H1 (cell line): ENCODE measurements at regions not wholly inside any gene's neighbourhood (a gene's known extent, or its start where the extent isn't known, plus 50 kb on each side); places are given as distances from the start of the nearest gene placed in this dataset.

Experiments
- CTCF ChIA-PET: fragments of 300-600 bp; sonication (Branson Sonifier 250); formaldehyde crosslinking; loops from one replicate; lab custom pipeline; 2021; ENCODE audit not compliant: partially characterized antibody; lab: Charles Lee
- POLR2A ChIA-PET: fragments of 300-600 bp; sonication (Branson Sonifier 250); formaldehyde crosslinking; loops from one replicate; lab custom pipeline; 2021; ENCODE audit warnings: inconsistent platforms; ENCODE audit not compliant: partially characterized antibody; lab: Charles Lee
- DNase-seq, 2 experiments: peaks; one replicate each; pipeline versions ENCODE4 v3.0.0 to v3.0.0-alpha.2; 2010 to 2022; ENCODE audit warnings: low spot score in 2 of 2, low read depth in 1 of 2, mixed read lengths in 1 of 2
- FAIRE-seq: peaks from 2 replicates; lab custom pipeline; 2011; peaks lifted over from hg19 to GRCh38; lab: Jason Lieb, UNC
- H2AFZ ChIP-seq: 2 replicates; pipeline ENCODE4 v1.8.1; 2012; ENCODE audit warnings: low read length, inconsistent platforms
- H2AK5ac ChIP-seq: 2 replicates; pipeline ENCODE4 v1.6.1; 2013; ENCODE audit warnings: low read depth, low read length
- H2BK120ac ChIP-seq: replicated peaks from 2 replicates; pipeline ENCODE3; 2013; ENCODE audit warnings: low read depth, low read length, inconsistent platforms
- H2BK12ac ChIP-seq: 2 replicates; pipeline ENCODE4 v1.6.1; 2013; ENCODE audit warnings: low read depth, low read length
- H2BK15ac ChIP-seq: 2 replicates; pipeline ENCODE4 v1.6.1; 2013; ENCODE audit warnings: low read length
- H2BK20ac ChIP-seq: 2 replicates; pipeline ENCODE4 v1.6.1; 2013; ENCODE audit warnings: low read length
- H2BK5ac ChIP-seq: 2 replicates; pipeline ENCODE4 v1.6.1; 2013; ENCODE audit warnings: low read depth, low read length
- H3K14ac ChIP-seq: 2 replicates; pipeline ENCODE4 v1.6.1; 2013; ENCODE audit warnings: inconsistent platforms; ENCODE audit not compliant: insufficient read length
- H3K18ac ChIP-seq: 2 replicates; pipeline ENCODE4 v1.6.1; 2013; ENCODE audit warnings: low read length; ENCODE audit errors: extremely low read depth
- H3K23ac ChIP-seq: 2 replicates; pipeline ENCODE4 v1.6.1; 2013; ENCODE audit warnings: inconsistent platforms; ENCODE audit not compliant: insufficient read length
- H3K23me2 ChIP-seq: 2 replicates; pipeline ENCODE4 v1.6.1; 2013; ENCODE audit warnings: low read depth, low read length
- H3K27ac ChIP-seq: 2 replicates; pipeline ENCODE4 v1.6.1; 2011; ENCODE audit warnings: low read depth, low read length, inconsistent platforms
- H3K27me3 ChIP-seq, 4 experiments: replicated peaks in 1 of 4; 1 replicate in 1 of 4; 2 replicates in 3 of 4; pipeline versions ENCODE4 v1.6.1 to v1.8.1; 2011 to 2013; ENCODE audit warnings: low read length in 3 of 4, mild to moderate bottlenecking in 3 of 4, inconsistent platforms in 2 of 4, mixed read lengths in 2 of 4, moderate library complexity in 1 of 4; ENCODE audit not compliant: control insufficient read depth in 3 of 4, insufficient read depth in 3 of 4; ENCODE audit errors: extremely low read depth in 1 of 4
- H3K36me3 ChIP-seq, 4 experiments: 2 replicates each; pipeline versions ENCODE4 v1.6.1 to v1.8.1; 2011 to 2013; ENCODE audit warnings: mild to moderate bottlenecking in 4 of 4, low read length in 3 of 4, moderate library complexity in 2 of 4, control low read depth in 1 of 4, inconsistent platforms in 1 of 4; ENCODE audit not compliant: insufficient read depth in 4 of 4, control insufficient read depth in 2 of 4
- H3K4ac ChIP-seq: replicated peaks from 2 replicates; pipeline ENCODE3; 2013; ENCODE audit warnings: low read length, low read depth, mixed read lengths, inconsistent platforms; ENCODE audit not compliant: insufficient read length
- H3K4me1 ChIP-seq, 4 experiments: replicated peaks in 1 of 4; 1 replicate in 1 of 4; 2 replicates in 3 of 4; pipeline versions ENCODE4 v1.6.1 to v1.8.1; 2011 to 2013; ENCODE audit warnings: low read length in 3 of 4, inconsistent platforms in 2 of 4, mixed read lengths in 1 of 4; ENCODE audit not compliant: insufficient read depth in 4 of 4, control insufficient read depth in 3 of 4
- H3K4me2 ChIP-seq, 2 experiments: 2 replicates each; pipeline versions ENCODE4 v1.6.1 to v1.8.1; 2011 to 2013; ENCODE audit warnings: low read depth in 2 of 2, low read length in 2 of 2, control low read depth in 1 of 2, inconsistent platforms in 1 of 2, mild to moderate bottlenecking in 1 of 2; ENCODE audit not compliant: insufficient read depth in 1 of 2
- H3K4me3 ChIP-seq, 4 experiments: fragments of 200-600, 300-600 bp in 1 of 4; sonication (generic), shearing (Covaris generic), sonication (Bioruptor Twin) in 1 of 4; 2 replicates each; pipeline versions ENCODE4 v1.5.1 to v1.8.1; 2011 to 2016; ENCODE audit warnings: low read length in 4 of 4, low read depth in 3 of 4, control low read depth in 2 of 4, inconsistent platforms in 2 of 4, mild to moderate bottlenecking in 2 of 4, mixed read lengths in 1 of 4, moderate library complexity in 1 of 4; ENCODE audit not compliant: insufficient read depth in 2 of 4; ENCODE audit errors: extremely low read depth in 1 of 4
- H3K56ac ChIP-seq: replicated peaks from 2 replicates; pipeline ENCODE3; 2013; ENCODE audit warnings: low read depth, mild to moderate bottlenecking, mixed read lengths, low read length, inconsistent platforms; ENCODE audit not compliant: insufficient read length
- H3K79me1 ChIP-seq: 2 replicates; pipeline ENCODE4 v1.6.1; 2013; ENCODE audit warnings: low read depth, low read length, control low read depth
- H3K79me2 ChIP-seq, 2 experiments: 2 replicates each; pipeline versions ENCODE4 v1.6.1 to v1.8.1; 2012 to 2013; ENCODE audit warnings: low read length in 2 of 2, mild to moderate bottlenecking in 2 of 2, inconsistent platforms in 1 of 2; ENCODE audit not compliant: insufficient read depth in 2 of 2, control insufficient read depth in 1 of 2
- H3K9ac ChIP-seq, 4 experiments: replicated peaks in 1 of 4; 1 replicate in 1 of 4; 2 replicates in 3 of 4; pipeline versions ENCODE4 v1.6.1 to v1.8.1; 2011 to 2013; ENCODE audit warnings: low read depth in 3 of 4, low read length in 3 of 4, control low read depth in 2 of 4, mild to moderate bottlenecking in 2 of 4, moderate library complexity in 2 of 4, inconsistent platforms in 1 of 4; ENCODE audit errors: extremely low read depth in 1 of 4
- H3K9me3 ChIP-seq, 2 experiments: 2 replicates each; pipeline versions ENCODE4 v1.6.1 to v1.8.1; 2012 to 2013; ENCODE audit warnings: mild to moderate bottlenecking in 2 of 2, moderate library complexity in 2 of 2, control low read depth in 1 of 2, inconsistent platforms in 1 of 2, low read depth in 1 of 2, low read length in 1 of 2, mixed read lengths in 1 of 2; ENCODE audit not compliant: insufficient read depth in 2 of 2
- H4K20me1 ChIP-seq, 2 experiments: replicated peaks in 1 of 2; 2 replicates each; pipeline versions ENCODE3 to v1.8.1; 2011 to 2013; ENCODE audit warnings: inconsistent platforms in 2 of 2, low read length in 2 of 2, mild to moderate bottlenecking in 1 of 2; ENCODE audit not compliant: insufficient read depth in 2 of 2, control insufficient read depth in 1 of 2
- H4K5ac ChIP-seq: 2 replicates; pipeline ENCODE4 v1.6.1; 2013; ENCODE audit warnings: low read length, low read depth, mixed read lengths, inconsistent platforms; ENCODE audit not compliant: insufficient read length
- H4K8ac ChIP-seq: 2 replicates; pipeline ENCODE4 v1.8.0; 2013; ENCODE audit warnings: mild to moderate bottlenecking, moderate library complexity, low read length, inconsistent platforms; ENCODE audit not compliant: insufficient read depth; ENCODE audit errors: extremely low read depth
- H4K91ac ChIP-seq: replicated peaks from 2 replicates; pipeline ENCODE3; 2013; ENCODE audit warnings: low read length, mixed read lengths, inconsistent platforms; ENCODE audit not compliant: insufficient read length
- ATF2 ChIP-seq: IDR thresholded peaks from 2 replicates; pipeline ENCODE4 v1.6.1; 2012; ENCODE audit warnings: low read length, inconsistent platforms
- CEBPB ChIP-seq: IDR thresholded peaks from 2 replicates; pipeline ENCODE4 v1.6.1; 2012; ENCODE audit warnings: low read depth, low read length
- CHD2 ChIP-seq: IDR thresholded peaks from 2 replicates; pipeline ENCODE4 v1.6.1; 2012; ENCODE audit warnings: low read length, improper control_type of control experiment
- EP300 ChIP-seq, 2 experiments: IDR thresholded peaks; 1 replicate in 1 of 2; 2 replicates in 1 of 2; pipeline ENCODE4 v1.6.1; 2011 to 2012; ENCODE audit warnings: low read depth in 2 of 2, low read length in 2 of 2, mild to moderate bottlenecking in 2 of 2, borderline replicate concordance in 1 of 2, inconsistent platforms in 1 of 2, moderate library complexity in 1 of 2
- JUND ChIP-seq: IDR thresholded peaks from 2 replicates; pipeline ENCODE4 v1.6.1; 2011; ENCODE audit warnings: mild to moderate bottlenecking, improper control_type of control experiment, low read length
- KDM5A ChIP-seq: fragments of 200-600 bp; IDR thresholded peaks from 2 replicates; pipeline ENCODE4 v1.7.1; 2012; ENCODE audit warnings: mild to moderate bottlenecking, low read length, inconsistent platforms, mixed read lengths
- MAFK ChIP-seq: IDR thresholded peaks from 2 replicates; pipeline ENCODE4 v1.6.1; 2012; ENCODE audit warnings: low read depth, mild to moderate bottlenecking, improper control_type of control experiment, low read length
- NANOG ChIP-seq: IDR thresholded peaks from 2 replicates; pipeline ENCODE4 v1.6.1; 2011; ENCODE audit warnings: low read length, low read depth, mild to moderate bottlenecking, inconsistent platforms; ENCODE audit not compliant: insufficient read depth, poor library complexity, severe bottlenecking
- RAD21 ChIP-seq, 2 experiments: IDR thresholded peaks in 1 of 2; conservative IDR thresholded peaks in 1 of 2; 2 replicates each; pipeline ENCODE4 v1.6.1; 2011; ENCODE audit warnings: low read depth in 2 of 2, low read length in 2 of 2, improper control_type of control experiment in 1 of 2, inconsistent platforms in 1 of 2, mild to moderate bottlenecking in 1 of 2, moderate library complexity in 1 of 2
- RNF2 ChIP-seq: fragments of 200-900, 300-1000 bp; sonication (generic); IDR thresholded peaks from 2 replicates; pipeline ENCODE4 v1.7.1; 2016; ENCODE audit warnings: borderline replicate concordance, low read depth, mild to moderate bottlenecking, antibody characterized with exemption, low read length; ENCODE audit not compliant: poor library complexity, severe bottlenecking; ENCODE audit errors: missing control alignments
- SIRT6 ChIP-seq: IDR thresholded peaks from one replicate; pipeline ENCODE4 v1.7.1; 2012; ENCODE audit warnings: low read length, inconsistent platforms
- SUZ12 ChIP-seq: fragments of 200-600 bp; sonication (generic); IDR thresholded peaks from 2 replicates; pipeline ENCODE4 v1.6.1; 2012; ENCODE audit warnings: mild to moderate bottlenecking, inconsistent platforms, low read length, moderate library complexity, mixed read lengths
- YY1 ChIP-seq: IDR thresholded peaks from 2 replicates; pipeline ENCODE4 v1.6.1; 2011; ENCODE audit warnings: low read depth, mild to moderate bottlenecking, low read length
- ZNF274 ChIP-seq: IDR thresholded peaks from 2 replicates; pipeline ENCODE4 v1.7.0; 2012; ENCODE audit warnings: low read length, borderline replicate concordance; ENCODE audit errors: extremely low read depth

- Histone ChIP-seq H4K5ac (no peak overlapping the region), H3K4me1 (peaks cover 0 to 3% (median 0%) of the 10 kb centered on the region in 4 experiments; a peak in 1 of 7 replicates), H3K27ac (no peak overlapping the region), H3K4me2 (no peak overlapping the region), H3K14ac (no peak overlapping the region), H3K56ac (no peak overlapping the region), H4K8ac (no peak overlapping the region), H3K4ac (no peak overlapping the region), H2BK12ac (no peak overlapping the region), H2BK20ac (no peak overlapping the region), H3K9ac (no peak overlapping the region), H3K4me3 (no peak overlapping the region), H2AFZ (no peak overlapping the region), H3K9me3 (no peaks in the 10 kb centered on the region), H3K79me2 (no peaks in the 10 kb centered on the region), H2BK15ac (no peak overlapping the region), H4K20me1 (no peaks in the 10 kb centered on the region), H3K27me3 (no peaks in the 10 kb centered on the region), H2AK5ac (no peak overlapping the region), H4K91ac (no peak overlapping the region), H3K18ac (no peak overlapping the region), H2BK120ac (no peak overlapping the region), H3K23me2 (no peaks in the 10 kb centered on the region), H3K79me1 (no peaks in the 10 kb centered on the region), H3K36me3 (no peaks in the 10 kb centered on the region), H2BK5ac (no peak overlapping the region), H3K23ac (no peak overlapping the region)
- no peak for FAIRE-seq
- ChIA-PET POLR2A (no interaction called here), CTCF (interaction anchor here (1.1 kb wide), 1 partner anchor 696 kb away, joined by 3 read pairs; no protein-coding TSS in a partner anchor)
- no peak for DNase-seq
- no peak for TF ChIP-seq JUND
- no peak for TF ChIP-seq RNF2
- no peak for TF ChIP-seq MAFK
- TF ChIP-seq YY1: no peak
- TF ChIP-seq RAD21 (IDR thresholded peaks at IDR 0.05 in 1 of 2, conservative IDR thresholded peaks at IDR 0.05 in 1 of 2; ENCODE audit: low read depth in 2 of 2, low read length in 2 of 2): no peak
- no peak for TF ChIP-seq CHD2
- no peak for TF ChIP-seq EP300 (IDR thresholded peaks at IDR 0.05; ENCODE audit: borderline replicate concordance in 1 of 2, low read depth in 2 of 2, low read length in 2 of 2)
- TF ChIP-seq SUZ12: no peak
- no peak for TF ChIP-seq SIRT6
- TF ChIP-seq NANOG: no peak
- no peak for TF ChIP-seq KDM5A
- TF ChIP-seq ZNF274: no peak
- TF ChIP-seq CEBPB: no peak
- TF ChIP-seq ATF2: no peak
Measured at GRCh38 chr1:195964516-195964915, 643.7 kb downstream of the KCNT2 start.
